ENCODE measurements at regions not wholly inside any gene's neighbourhood (a gene's known extent, or its start where the extent isn't known, plus 50 kb on each side); places are given as distances from the start of the nearest gene placed in this dataset.

GRCh38 chr19:28718909-28719308 is 494.0 kb downstream of the UQCRFS1 start:
- in situ Hi-C loops (cut with MboI; ENCODE audit: low sequenced_read_pairs in 4 of 4): loop anchor here in 1 of 4 donors (25.0 kb wide), 1 partner anchor 757 kb away; no protein-coding TSS in a partner anchor
- H3K4me1 ChIP-seq: no peaks in the 10 kb centered on the region
- no peak for TF ChIP-seq CTCF (IDR thresholded peaks at IDR 0.05 in 4 of 5, conservative IDR thresholded peaks at IDR 0.05 in 1 of 5)
- no peak for TF ChIP-seq POLR2A (IDR thresholded peaks at IDR 0.05)
- DNase-seq (no peak), ATAC-seq (no peak)
- intact Hi-C loops (cut with DNase I; ENCODE audit: low total_unique reads): no loop called here
- H3K9me3 ChIP-seq: no peaks in the 10 kb centered on the region
- no peak overlapping the region for H3K27ac ChIP-seq
- no peak overlapping the region for H3K4me3 ChIP-seq
- no peaks in the 10 kb centered on the region for H3K36me3 ChIP-seq
- no peaks in the 10 kb centered on the region for H3K27me3 ChIP-seq

GRCh38 chr19:28715157-28715556 is 497.8 kb downstream of the UQCRFS1 start:
- in situ Hi-C loops (cut with MboI; ENCODE audit: low sequenced_read_pairs in 4 of 4) (loop anchor here in 1 of 4 donors (25.0 kb wide), 1 partner anchor 753 kb away; no protein-coding TSS in a partner anchor), intact Hi-C loops (cut with DNase I; ENCODE audit: low total_unique reads) (no loop called here)
- ATAC-seq: no peak

GRCh38 chr19:28711411-28711810 is 501.5 kb downstream of the UQCRFS1 start:
- Histone ChIP-seq H3K4me3 (no peak overlapping the region), H3K9me3 (no peaks in the 10 kb centered on the region), H3K36me3 (no peaks in the 10 kb centered on the region), H3K27me3 (no peaks in the 10 kb centered on the region), H3K27ac (no peak overlapping the region), H3K4me1 (no peaks in the 10 kb centered on the region)
- intact Hi-C loops (cut with DNase I; ENCODE audit: low total_unique reads): loop anchor here (5.0 kb wide), 1 partner anchor 244 kb away; no protein-coding TSS in a partner anchor
- ATAC-seq: no peak
- DNase-seq: no peak
- in situ Hi-C loops (cut with MboI; ENCODE audit: low sequenced_read_pairs in 4 of 4): loop anchor here in 1 of 4 donors (5.0 to 25.0 kb wide), 2 partner anchors 244 to 749 kb away; no protein-coding TSS in a partner anchor
- TF ChIP-seq CTCF (IDR thresholded peaks at IDR 0.05 in 4 of 5, conservative IDR thresholded peaks at IDR 0.05 in 1 of 5): no peak
- TF ChIP-seq POLR2A (IDR thresholded peaks at IDR 0.05): no peak

More at GRCh38 chr19:28715157-28715556, 497.8 kb downstream of the UQCRFS1 start:
- Histone ChIP-seq H3K27me3 (no peaks in the 10 kb centered on the region), H3K4me1 (no peaks in the 10 kb centered on the region), H3K36me3 (no peaks in the 10 kb centered on the region), H3K9me3 (no peaks in the 10 kb centered on the region), H3K27ac (no peak overlapping the region), H3K4me3 (no peak overlapping the region)
- TF ChIP-seq CTCF (IDR thresholded peaks at IDR 0.05 in 4 of 5, conservative IDR thresholded peaks at IDR 0.05 in 1 of 5) (no peak), POLR2A (IDR thresholded peaks at IDR 0.05) (no peak)
- no peak for DNase-seq

- TF ChIP-seq CTCF (IDR thresholded peaks at IDR 0.05 in 4 of 5, conservative IDR thresholded peaks at IDR 0.05 in 1 of 5): peak; percentile 45 to 75 (median 65)
- TF ChIP-seq POLR2A (IDR thresholded peaks at IDR 0.05): no peak
- ATAC-seq (no peak), DNase-seq (no peak)
- Histone ChIP-seq H3K4me3 (no peak overlapping the region), H3K4me1 (no peaks in the 10 kb centered on the region), H3K36me3 (no peaks in the 10 kb centered on the region), H3K27ac (no peak overlapping the region), H3K9me3 (no peaks in the 10 kb centered on the region), H3K27me3 (no peaks in the 10 kb centered on the region)
- in situ Hi-C loops (cut with MboI; ENCODE audit: low sequenced_read_pairs in 4 of 4) (loop anchor here in 1 of 4 donors (5.0 to 25.0 kb wide), 2 partner anchors 243 to 748 kb away; no protein-coding TSS in a partner anchor), intact Hi-C loops (cut with DNase I; ENCODE audit: low total_unique reads) (loop anchor here (5.0 kb wide), 1 partner anchor 243 kb away; no protein-coding TSS in a partner anchor)
These were observed 502.7 kb downstream of the UQCRFS1 start for GRCh38 chr19:28710278-28710677.

- no peaks in the 10 kb centered on the region for H3K36me3 ChIP-seq
- no peaks in the 10 kb centered on the region for H3K9me3 ChIP-seq
- H3K27ac ChIP-seq: no peak overlapping the region
- DNase-seq (no peak), ATAC-seq (no peak)
- H3K4me1 ChIP-seq: no peaks in the 10 kb centered on the region
- no peak for TF ChIP-seq CTCF (IDR thresholded peaks at IDR 0.05 in 4 of 5, conservative IDR thresholded peaks at IDR 0.05 in 1 of 5)
- no peak for TF ChIP-seq POLR2A (IDR thresholded peaks at IDR 0.05)
- no peak overlapping the region for H3K4me3 ChIP-seq
- no peaks in the 10 kb centered on the region for H3K27me3 ChIP-seq
- intact Hi-C loops (cut with DNase I; ENCODE audit: low total_unique reads) (no loop called here), in situ Hi-C loops (cut with MboI; ENCODE audit: low sequenced_read_pairs in 4 of 4) (loop anchor here in 2 of 4 donors (10.0 to 25.0 kb wide), 2 partner anchors 242 to 744 kb away; no protein-coding TSS in a partner anchor)
These were observed 506.3 kb downstream of the UQCRFS1 start for GRCh38 chr19:28706693-28707092.

Measured in gastrocnemius medialis (tissue), 4 donors.